A549 (cell line): ENCODE measurements at regions not wholly inside any gene's neighbourhood (a gene's known extent, or its start where the extent isn't known, plus 50 kb on each side); places are given as distances from the start of the nearest gene placed in this dataset.

Experiments used
- ATAC-seq, 2 experiments: fragments of 200-7000 bp in 1 of 2; fragments of >200 bp in 1 of 2; cut with Nextera tagmentation in 1 of 2; cut with Tn5 transposase in 1 of 2; 3 replicates each; pipeline versions ENCODE4 v1.8.0 to v1.9.1; 2018 to 2020; ENCODE audit warnings: mild to moderate bottlenecking in 1 of 2, moderate library complexity in 1 of 2
- CTCF ChIA-PET: fragments of 300-600 bp; sonication (Branson Sonifier 250); formaldehyde crosslinking; extraction: SDS; loops from one replicate; lab custom pipeline; 2021; ENCODE audit warnings: antibody characterized with exemption, inconsistent platforms; lab: Yijun Ruan, JAX
- POLR2A ChIA-PET: fragments of 350-600 bp; formaldehyde crosslinking; extraction: SDS; loops from one replicate; lab custom pipeline; 2021; ENCODE audit warnings: antibody characterized with exemption, inconsistent platforms; lab: Yijun Ruan, JAX
- DNase-seq, 2 experiments: peaks; one replicate each; pipeline versions ENCODE4 v3.0.0 to v3.0.0-alpha.2; 2011 to 2016; ENCODE audit warnings: low read depth in 1 of 2, low spot score in 1 of 2
- FAIRE-seq: peaks from 2 replicates; lab custom pipeline; 2011; peaks lifted over from hg19 to GRCh38; lab: Jason Lieb, UNC
- H3K27ac ChIP-seq, 2 experiments: fragments of >200 bp; sonication (Bioruptor Twin); formaldehyde crosslinking; 3 replicates each; pipeline ENCODE4 v1.5.1; 2016 to 2017
- H3K4me1 ChIP-seq: fragments of >200 bp; sonication (Bioruptor Twin); formaldehyde crosslinking; 3 replicates; pipeline ENCODE4 v1.6.1; 2016
- H3K4me2 ChIP-seq: fragments of >200 bp; sonication (Bioruptor Twin); formaldehyde crosslinking; 3 replicates; pipeline ENCODE4 v1.6.1; 2016
- H3K4me3 ChIP-seq: fragments of >200 bp; sonication (Bioruptor Twin); formaldehyde crosslinking; 3 replicates; pipeline ENCODE4 v1.5.1; 2016
- H3K9me3 ChIP-seq: fragments of >200 bp; sonication (Bioruptor Twin); formaldehyde crosslinking; 3 replicates; pipeline ENCODE4 v1.6.1; 2016
- ATOH8 ChIP-seq: fragments of 250-450 bp; sonication (Bioruptor Pico); IDR thresholded peaks from 2 replicates; pipeline ENCODE4 v1.5.0; 2020; ENCODE audit warnings: low read depth, mild to moderate bottlenecking, moderate library complexity
- BCL3 ChIP-seq: fragments of >200 bp; sonication (Bioruptor Twin); formaldehyde crosslinking; IDR thresholded peaks from 3 replicates; pipeline ENCODE4 v1.6.1; 2016
- BHLHE40 ChIP-seq: IDR thresholded peaks from 2 replicates; pipeline ENCODE4 v1.6.1; 2012; ENCODE audit warnings: low read depth, low read length, inconsistent platforms
- CBX2 ChIP-seq: fragments of 200-600 bp; sonication (generic); IDR thresholded peaks from 2 replicates; pipeline ENCODE4 v1.6.1; 2016; ENCODE audit warnings: low read depth, mild to moderate bottlenecking, borderline replicate concordance
- CHD2 ChIP-seq: fragments of 150-350 bp; IDR thresholded peaks from 2 replicates; pipeline ENCODE4 v1.6.1; 2014; ENCODE audit warnings: low read length; ENCODE audit not compliant: partially characterized antibody
- ELK1 ChIP-seq: fragments of 150-350 bp; IDR thresholded peaks from 2 replicates; pipeline ENCODE4 v1.6.1; 2014; ENCODE audit warnings: low read depth, mild to moderate bottlenecking, low read length
- EP300 ChIP-seq, 2 experiments: fragments of >200 bp; sonication (Bioruptor Twin); formaldehyde crosslinking; IDR thresholded peaks; 2 replicates in 1 of 2; 3 replicates in 1 of 2; pipeline ENCODE4 v1.6.1; 2016 to 2017
- ESRRA ChIP-seq: fragments of 150-350 bp; IDR thresholded peaks from 2 replicates; pipeline ENCODE4 v1.6.1; 2014; ENCODE audit warnings: mild to moderate bottlenecking, low read length, borderline replicate concordance
- FOSB ChIP-seq: fragments of 250-450 bp; sonication (Bioruptor Pico); IDR thresholded peaks from 2 replicates; pipeline ENCODE4 v1.5.0; 2020; ENCODE audit warnings: mild to moderate bottlenecking, moderate library complexity
- GATA3 ChIP-seq: IDR thresholded peaks from 2 replicates; pipeline ENCODE4 v1.6.1; 2012; ENCODE audit warnings: borderline replicate concordance
- HMGXB4 ChIP-seq: fragments of 250-450 bp; sonication (Bioruptor Pico); IDR thresholded peaks from 2 replicates; pipeline ENCODE4 v1.5.0; 2021; ENCODE audit warnings: mild to moderate bottlenecking, moderate library complexity, borderline replicate concordance
- HOXB13 ChIP-seq: fragments of 250-450 bp; sonication (Bioruptor Pico); IDR thresholded peaks from 2 replicates; pipeline ENCODE4 v1.5.0; 2020; ENCODE audit warnings: low read depth, mild to moderate bottlenecking, moderate library complexity
- HOXB5 ChIP-seq: fragments of 250-450 bp; sonication (Bioruptor Pico); IDR thresholded peaks from 2 replicates; pipeline ENCODE4 v1.5.0; 2020; ENCODE audit warnings: mild to moderate bottlenecking, moderate library complexity
- JUN ChIP-seq, 2 experiments: fragments of >200 bp; sonication (Bioruptor Twin); formaldehyde crosslinking; IDR thresholded peaks; 2 replicates in 1 of 2; 3 replicates in 1 of 2; pipeline ENCODE4 v1.6.1; 2016 to 2017
- MAFK ChIP-seq: fragments of 450-650 bp; IDR thresholded peaks from 2 replicates; pipeline ENCODE4 v1.6.1; 2014; ENCODE audit not compliant: partially characterized antibody
- MYC ChIP-seq: IDR thresholded peaks from 2 replicates; pipeline ENCODE4 v1.6.1; 2012; ENCODE audit warnings: mild to moderate bottlenecking, inconsistent platforms, low read length, improper control_type of control experiment, borderline replicate concordance
- NFE2L2 ChIP-seq: fragments of 150-350 bp; conservative IDR thresholded peaks from 2 replicates; pipeline ENCODE4 v1.6.1; 2014; ENCODE audit warnings: low read length
- PHF8 ChIP-seq: fragments of 200-600 bp; sonication (generic); IDR thresholded peaks from 2 replicates; pipeline ENCODE4 v1.6.1; 2016; ENCODE audit warnings: low read depth, mild to moderate bottlenecking, antibody characterized with exemption, moderate library complexity, borderline replicate concordance
- RARB ChIP-seq: fragments of 250-450 bp; sonication (Bioruptor Pico); IDR thresholded peaks from 2 replicates; pipeline ENCODE4 v1.8.0; 2021; ENCODE audit warnings: mild to moderate bottlenecking, moderate library complexity
- REST ChIP-seq: fragments of 200-600 bp; sonication (generic); IDR thresholded peaks from 2 replicates; pipeline ENCODE4 v1.6.1; 2016; ENCODE audit warnings: antibody characterized with exemption, mild to moderate bottlenecking, moderate library complexity
- ZNF302 ChIP-seq: fragments of 250-450 bp; sonication (Bioruptor Pico); IDR thresholded peaks from 2 replicates; pipeline ENCODE4 v1.9.0; 2021; ENCODE audit warnings: inconsistent platforms, mild to moderate bottlenecking, moderate library complexity
- ZSCAN20 ChIP-seq: fragments of 250-450 bp; sonication (Bioruptor Pico); IDR thresholded peaks from 2 replicates; pipeline ENCODE4 v1.8.0; 2022; ENCODE audit warnings: mild to moderate bottlenecking, moderate library complexity
- WGBS: methylation state at CpG from one replicate; pipeline ENCODE4 v1.1.6; 2017; ENCODE audit errors: missing lambda C conversion rate; 5-methylcytosine and 5-hydroxymethylcytosine counted together

GRCh38 chr18:55069497-55069896 lies 110.2 kb upstream of the CCDC68 start:
- WGBS = 80% methylated on average over 6 of the region's 6 CpGs
- ChIA-PET CTCF (interaction anchor here (0.6 kb wide), 1 partner anchor 22 kb away, joined by 5 read pairs; no protein-coding TSS in a partner anchor), POLR2A (no interaction called here)
- Histone ChIP-seq H3K4me1 (no peaks in the 10 kb centered on the region), H3K9me3 (no peaks in the 10 kb centered on the region), H3K4me2 (no peak overlapping the region), H3K4me3 (no peak overlapping the region), H3K27ac (no peak overlapping the region)
- FAIRE-seq (no peak), ATAC-seq (no peak), DNase-seq (no peak)
- no peak for TF ChIP-seq PHF8
- TF ChIP-seq JUN (IDR thresholded peaks at IDR 0.05) = no peak

- H3K4me1 ChIP-seq = no peaks in the 10 kb centered on the region
- no peak overlapping the region for H3K4me2 ChIP-seq
- 57% methylated on average over 5 of the region's 5 CpGs for WGBS
- TF ChIP-seq CBX2 (no peak), BHLHE40 (no peak), HOXB5 (CRISPR knock-in tag) (no peak), REST (no peak), NFE2L2 (no peak), CHD2 (no peak), GATA3 (no peak), ELK1 (no peak), ZNF302 (CRISPR knock-in tag) (no peak), MAFK (no peak), BCL3 (no peak), ESRRA (no peak), MYC (no peak), ZSCAN20 (CRISPR knock-in tag) (no peak), ATOH8 (CRISPR knock-in tag) (no peak), EP300 (IDR thresholded peaks at IDR 0.05) (no peak), FOSB (CRISPR knock-in tag) (no peak), HMGXB4 (no peak), RARB (CRISPR knock-in tag) (no peak), HOXB13 (CRISPR knock-in tag) (no peak)
- H3K9me3 ChIP-seq = no peaks in the 10 kb centered on the region
- no peak overlapping the region for H3K27ac ChIP-seq
- CTCF ChIA-PET = no interaction called here
- POLR2A ChIA-PET = no interaction called here
- ATAC-seq = no peak
- no peak for FAIRE-seq
- H3K4me3 ChIP-seq = no peak overlapping the region
- no peak for DNase-seq
Observed at GRCh38 chr18:55064760-55065159, 105.5 kb upstream of the CCDC68 start.
